HCT116 (cell line): ENCODE measurements at regions not wholly inside any gene's neighbourhood (a gene's known extent, or its start where the extent isn't known, plus 50 kb on each side); places are given as distances from the start of the nearest gene placed in this dataset.

ENCODE experiments used
- ATAC-seq: fragments of 200-7000 bp; cut with Tn5 transposase; 2 replicates; pipeline ENCODE4 v1.9.1; 2020; ENCODE audit warnings: mild to moderate bottlenecking, moderate library complexity
- BruUV-seq: library from RNA; stranded (reverse); fragments of 400-500 nt; replicated peaks from 2 replicates; lab custom pipeline; 2021; lab: Mats Ljungman, UMichigan
- CTCF ChIA-PET: fragments of 300-600 bp; sonication (Branson Sonifier 250); formaldehyde crosslinking; loops from one replicate; lab custom pipeline; 2021; ENCODE audit warnings: antibody characterized with exemption; lab: Charles Lee
- POLR2A ChIA-PET: fragments of 300-600, 350-600 bp; sonication (Branson Sonifier 250); formaldehyde crosslinking; loops from one replicate; lab custom pipeline; 2021; ENCODE audit warnings: antibody characterized with exemption; lab: Charles Lee
- RAD21 ChIA-PET, 2 experiments: fragments of 300-600 bp; sonication (Branson Sonifier 250); formaldehyde crosslinking; loops; one replicate each; lab custom pipeline; 2023; ENCODE audit warnings: low total read pairs in 2 of 2; ENCODE audit not compliant: uncharacterized antibody in 2 of 2, unreplicated experiment in 2 of 2, low non-redundant PET in 1 of 2; lab: Charles Lee
- DNase-seq: peaks from one replicate; pipeline ENCODE4 v3.0.0-alpha.2; 2010; ENCODE audit warnings: low read depth, low spot score
- H2AFZ ChIP-seq: fragments of 200-600 bp; shearing (Covaris generic), sonication (generic); 2 replicates; pipeline ENCODE4 v1.6.1; 2017; ENCODE audit warnings: low read depth, mixed run types, mixed read lengths, antibody characterized with exemption, low read length; ENCODE audit not compliant: poor library complexity, severe bottlenecking
- H3K27ac ChIP-seq: 2 replicates; pipeline ENCODE4 v1.5.1; 2012; ENCODE audit warnings: low read depth, low read length
- H3K27me3 ChIP-seq: fragments of 200-600 bp; sonication (generic); 2 replicates; pipeline ENCODE4 v1.6.1; 2016; ENCODE audit warnings: mixed run types, low read length, mixed read lengths; ENCODE audit not compliant: insufficient read depth
- H3K36me3 ChIP-seq, 2 experiments: fragments of 200-500 bp in 1 of 2; fragments of 200-600 bp in 1 of 2; sonication (Bioruptor generic) in 1 of 2; sonication (generic) in 1 of 2; 2 replicates each; pipeline versions ENCODE4 v1.5.1 to v1.6.1; 2014 to 2016; ENCODE audit warnings: low read length in 2 of 2, inconsistent platforms in 1 of 2, mixed read lengths in 1 of 2, mixed run types in 1 of 2; ENCODE audit not compliant: insufficient read depth in 2 of 2, control insufficient read depth in 1 of 2
- H3K4me1 ChIP-seq, 2 experiments: fragments of 200-600 bp in 1 of 2; sonication (generic) in 1 of 2; 2 replicates each; pipeline versions ENCODE4 v1.5.1 to v1.6.1; 2012 to 2017; ENCODE audit warnings: low read length in 2 of 2, inconsistent platforms in 1 of 2, mild to moderate bottlenecking in 1 of 2, mixed read lengths in 1 of 2, mixed run types in 1 of 2, moderate library complexity in 1 of 2; ENCODE audit not compliant: insufficient read depth in 2 of 2, control insufficient read depth in 1 of 2
- H3K4me2 ChIP-seq: fragments of 200-600 bp; sonication (generic); 2 replicates; pipeline ENCODE4 v1.6.1; 2017; ENCODE audit warnings: mixed run types, low read length, mixed read lengths
- H3K4me3 ChIP-seq, 2 experiments: fragments of 200-600 bp in 1 of 2; sonication (generic) in 1 of 2; replicated peaks in 1 of 2; 2 replicates each; pipeline ENCODE4 v1.5.1; 2011 to 2016; ENCODE audit warnings: low read length in 2 of 2, control low read depth in 1 of 2, low read depth in 1 of 2, mild to moderate bottlenecking in 1 of 2, mixed read lengths in 1 of 2, mixed run types in 1 of 2
- H3K79me2 ChIP-seq: fragments of 200-600 bp; sonication (generic); 2 replicates; pipeline ENCODE4 v1.6.1; 2017; ENCODE audit warnings: mild to moderate bottlenecking, mixed run types, low read length, moderate library complexity, mixed read lengths; ENCODE audit not compliant: insufficient read depth
- H3K9ac ChIP-seq: fragments of 200-600 bp; sonication (generic); 2 replicates; pipeline ENCODE4 v1.6.1; 2016; ENCODE audit warnings: low read length, mixed read lengths
- H3K9me2 ChIP-seq: fragments of 200-600 bp; sonication (generic), shearing (Covaris generic); 2 replicates; pipeline ENCODE4 v1.6.1; 2017; ENCODE audit warnings: mixed run types, mild to moderate bottlenecking, moderate library complexity; ENCODE audit not compliant: insufficient read depth
- H3K9me3 ChIP-seq, 2 experiments: fragments of 200-500 bp in 1 of 2; fragments of 200-600 bp in 1 of 2; sonication (Bioruptor generic) in 1 of 2; sonication (generic) in 1 of 2; 2 replicates each; pipeline ENCODE4 v1.6.1; 2014 to 2017; ENCODE audit warnings: low read length in 2 of 2, mixed read lengths in 2 of 2, inconsistent platforms in 1 of 2, low read depth in 1 of 2, mild to moderate bottlenecking in 1 of 2, mixed run types in 1 of 2, moderate library complexity in 1 of 2; ENCODE audit not compliant: control insufficient read depth in 1 of 2, insufficient read depth in 1 of 2
- H4K20me1 ChIP-seq: fragments of 200-600 bp; sonication (generic), shearing (Covaris generic); 2 replicates; pipeline ENCODE4 v1.6.1; 2017; ENCODE audit warnings: mixed run types, mild to moderate bottlenecking, moderate library complexity; ENCODE audit not compliant: insufficient read depth
- CBX3 ChIP-seq: IDR thresholded peaks from 2 replicates; pipeline ENCODE4 v1.6.1; 2012; ENCODE audit warnings: low read depth
- CEBPB ChIP-seq: IDR thresholded peaks from 2 replicates; pipeline ENCODE4 v1.6.1; 2012; ENCODE audit warnings: low read depth
- EGR1 ChIP-seq: IDR thresholded peaks from 2 replicates; pipeline ENCODE4 v1.6.1; 2012; ENCODE audit warnings: low read depth
- FOSL1 ChIP-seq: IDR thresholded peaks from 2 replicates; pipeline ENCODE4 v1.6.1; 2012; ENCODE audit warnings: low read depth
- JUND ChIP-seq: IDR thresholded peaks from 2 replicates; pipeline ENCODE4 v1.6.1; 2012
- POLR2A ChIP-seq: IDR thresholded peaks from 2 replicates; pipeline ENCODE4 v1.7.0; 2011; ENCODE audit warnings: borderline replicate concordance; ENCODE audit not compliant: insufficient read depth, insufficient read length; ENCODE audit errors: extremely low read depth
- POLR2AphosphoS5 ChIP-seq: IDR thresholded peaks from 2 replicates; pipeline ENCODE4 v1.6.1; 2011; ENCODE audit warnings: mild to moderate bottlenecking, low read depth, low read length, moderate library complexity
- RAD21 ChIP-seq: IDR thresholded peaks from 2 replicates; pipeline ENCODE4 v1.6.1; 2012; ENCODE audit warnings: low read depth, mild to moderate bottlenecking
- SIN3A ChIP-seq: IDR thresholded peaks from 2 replicates; pipeline ENCODE4 v1.6.1; 2012; ENCODE audit warnings: low read depth
- SP1 ChIP-seq: IDR thresholded peaks from 2 replicates; pipeline ENCODE4 v1.6.1; 2012; ENCODE audit warnings: low read depth
- SRF ChIP-seq: IDR thresholded peaks from 2 replicates; pipeline ENCODE4 v1.6.1; 2012; ENCODE audit warnings: low read depth
- ZFX ChIP-seq: fragments of 450-650 bp; IDR thresholded peaks from 2 replicates; pipeline ENCODE4 v1.6.1; 2017
- ZNF274 ChIP-seq: fragments of 200-500 bp; sonication (Bioruptor generic); IDR thresholded peaks from 2 replicates; pipeline ENCODE4 v1.6.1; 2014; ENCODE audit warnings: mild to moderate bottlenecking, low read depth, low read length, inconsistent platforms
- intact Hi-C: fragments of 100-400 bp; cut with micrococcal nuclease; formaldehyde crosslinking; loops from 2 replicates; pipeline ENCODE4 v1.10.0; 2022
- TF ChIP-seq, protein P1 (sequence below): IDR thresholded peaks from 2 replicates; pipeline ENCODE4 v1.6.1; 2012
- TF ChIP-seq, protein P2 (sequence below): IDR thresholded peaks from 2 replicates; pipeline ENCODE4 v1.6.1; 2011; ENCODE audit warnings: mild to moderate bottlenecking, low read length, moderate library complexity; ENCODE audit not compliant: insufficient replicate concordance; ENCODE audit errors: extremely low read depth
- TF ChIP-seq, protein P3 (sequence below): IDR thresholded peaks from 2 replicates; pipeline ENCODE4 v1.6.1; 2012; ENCODE audit warnings: low read depth
- TF ChIP-seq, protein P4 (sequence below): IDR thresholded peaks from 2 replicates; pipeline ENCODE4 v1.6.1; 2012

DNA sequence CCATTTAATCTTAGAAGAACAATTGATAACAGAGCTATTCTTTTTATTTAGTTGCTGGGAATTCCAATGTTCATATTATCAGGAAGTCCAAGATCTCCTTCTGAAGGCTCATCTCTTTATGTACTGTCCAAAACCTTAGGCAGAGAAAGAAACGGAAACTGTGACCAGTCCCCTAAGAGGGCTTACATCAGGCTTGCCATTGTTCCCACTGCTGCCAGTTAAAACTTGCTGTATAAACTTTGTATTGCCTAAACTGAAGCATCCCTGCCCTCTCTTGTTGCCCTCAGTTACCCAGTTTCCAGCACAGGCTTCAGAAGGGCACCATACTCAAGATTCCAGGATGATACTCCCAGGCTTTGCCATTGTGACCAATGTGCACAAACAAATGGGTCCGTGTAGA lies 435.2 kb upstream of the NAALADL2 start:
- no peak for TF ChIP-seq SRF
- no peak for TF ChIP-seq ZNF274
- TF ChIP-seq, protein P1, sequence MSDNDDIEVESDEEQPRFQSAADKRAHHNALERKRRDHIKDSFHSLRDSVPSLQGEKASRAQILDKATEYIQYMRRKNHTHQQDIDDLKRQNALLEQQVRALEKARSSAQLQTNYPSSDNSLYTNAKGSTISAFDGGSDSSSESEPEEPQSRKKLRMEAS: no peak
- no peak for TF ChIP-seq CBX3
- TF ChIP-seq, all 23 proteins: peak for 0
- no peak overlapping the region for H3K27ac ChIP-seq
- H3K4me1 ChIP-seq: no peaks in the 10 kb centered on the region
- H3K9me3 ChIP-seq: no peaks in the 10 kb centered on the region
- H3K9me2 ChIP-seq: peaks cover 4% of the 10 kb centered on the region; the same call in 1 of the 2 replicates
- H3K9ac ChIP-seq: no peak overlapping the region
- H4K20me1 ChIP-seq: no peaks in the 10 kb centered on the region
- ChIA-PET RAD21 (no interaction called here), CTCF (no interaction called here), POLR2A (no interaction called here)
- intact Hi-C loops: no loop called here
- no peaks in the 10 kb centered on the region for H3K79me2 ChIP-seq
- no peak overlapping the region for H2AFZ ChIP-seq
- H3K36me3 ChIP-seq: no peaks in the 10 kb centered on the region
- no peak overlapping the region for H3K4me3 ChIP-seq
- ATAC-seq (no peak), DNase-seq (no peak)
- BruUV-seq: no TSS peak
- no peaks in the 10 kb centered on the region for H3K27me3 ChIP-seq
- no peak overlapping the region for H3K4me2 ChIP-seq

DNA sequence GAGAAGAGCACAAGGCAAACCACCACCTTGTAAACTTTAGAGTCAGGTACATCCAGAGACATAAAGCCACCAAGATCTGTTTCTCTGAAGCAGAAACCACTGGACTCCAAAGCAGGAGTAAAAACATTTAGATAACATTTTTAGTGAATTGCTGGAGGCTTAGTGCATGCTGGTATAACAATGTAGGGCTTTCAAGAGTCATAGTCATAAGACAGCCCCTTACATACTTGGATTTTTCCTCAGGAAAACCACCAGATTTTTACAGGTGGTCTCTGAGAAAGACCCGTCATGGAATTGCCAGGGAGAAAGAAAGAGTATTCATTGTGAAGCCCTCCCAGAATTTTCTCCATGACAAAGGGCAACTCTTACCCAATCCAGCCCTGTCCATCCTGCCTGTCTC lies 434.5 kb upstream of the NAALADL2 start:
- no peaks in the 10 kb centered on the region for H3K9me3 ChIP-seq
- no peaks in the 10 kb centered on the region for H3K79me2 ChIP-seq
- no peak for ATAC-seq
- no TSS peak for BruUV-seq
- no peak overlapping the region for H3K4me3 ChIP-seq
- RAD21 ChIA-PET: no interaction called here
- POLR2A ChIA-PET: no interaction called here
- CTCF ChIA-PET: no interaction called here
- H4K20me1 ChIP-seq: no peaks in the 10 kb centered on the region
- no peaks in the 10 kb centered on the region for H3K4me1 ChIP-seq
- no peaks in the 10 kb centered on the region for H3K27me3 ChIP-seq
- H3K27ac ChIP-seq: no peak overlapping the region
- H2AFZ ChIP-seq: no peak overlapping the region
- H3K4me2 ChIP-seq: no peak overlapping the region
- no peak for DNase-seq
- peaks cover 4% of the 10 kb centered on the region; the same call in 1 of the 2 replicates for H3K9me2 ChIP-seq
- H3K9ac ChIP-seq: no peak overlapping the region
- H3K36me3 ChIP-seq: no peaks in the 10 kb centered on the region
- intact Hi-C loops: no loop called here
- TF ChIP-seq CBX3 (no peak), EGR1 (no peak), FOSL1 (no peak), CEBPB (no peak), POLR2AphosphoS5 (no peak), ZFX (no peak), JUND (no peak), SP1 (no peak), SIN3A (no peak), RAD21 (no peak), SRF (no peak), ZNF274 (no peak), POLR2A (no peak)
- TF ChIP-seq, protein P2, sequence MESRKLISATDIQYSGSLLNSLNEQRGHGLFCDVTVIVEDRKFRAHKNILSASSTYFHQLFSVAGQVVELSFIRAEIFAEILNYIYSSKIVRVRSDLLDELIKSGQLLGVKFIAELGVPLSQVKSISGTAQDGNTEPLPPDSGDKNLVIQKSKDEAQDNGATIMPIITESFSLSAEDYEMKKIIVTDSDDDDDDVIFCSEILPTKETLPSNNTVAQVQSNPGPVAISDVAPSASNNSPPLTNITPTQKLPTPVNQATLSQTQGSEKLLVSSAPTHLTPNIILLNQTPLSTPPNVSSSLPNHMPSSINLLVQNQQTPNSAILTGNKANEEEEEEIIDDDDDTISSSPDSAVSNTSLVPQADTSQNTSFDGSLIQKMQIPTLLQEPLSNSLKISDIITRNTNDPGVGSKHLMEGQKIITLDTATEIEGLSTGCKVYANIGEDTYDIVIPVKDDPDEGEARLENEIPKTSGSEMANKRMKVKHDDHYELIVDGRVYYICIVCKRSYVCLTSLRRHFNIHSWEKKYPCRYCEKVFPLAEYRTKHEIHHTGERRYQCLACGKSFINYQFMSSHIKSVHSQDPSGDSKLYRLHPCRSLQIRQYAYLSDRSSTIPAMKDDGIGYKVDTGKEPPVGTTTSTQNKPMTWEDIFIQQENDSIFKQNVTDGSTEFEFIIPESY: no peak
- TF ChIP-seq, protein P3, sequence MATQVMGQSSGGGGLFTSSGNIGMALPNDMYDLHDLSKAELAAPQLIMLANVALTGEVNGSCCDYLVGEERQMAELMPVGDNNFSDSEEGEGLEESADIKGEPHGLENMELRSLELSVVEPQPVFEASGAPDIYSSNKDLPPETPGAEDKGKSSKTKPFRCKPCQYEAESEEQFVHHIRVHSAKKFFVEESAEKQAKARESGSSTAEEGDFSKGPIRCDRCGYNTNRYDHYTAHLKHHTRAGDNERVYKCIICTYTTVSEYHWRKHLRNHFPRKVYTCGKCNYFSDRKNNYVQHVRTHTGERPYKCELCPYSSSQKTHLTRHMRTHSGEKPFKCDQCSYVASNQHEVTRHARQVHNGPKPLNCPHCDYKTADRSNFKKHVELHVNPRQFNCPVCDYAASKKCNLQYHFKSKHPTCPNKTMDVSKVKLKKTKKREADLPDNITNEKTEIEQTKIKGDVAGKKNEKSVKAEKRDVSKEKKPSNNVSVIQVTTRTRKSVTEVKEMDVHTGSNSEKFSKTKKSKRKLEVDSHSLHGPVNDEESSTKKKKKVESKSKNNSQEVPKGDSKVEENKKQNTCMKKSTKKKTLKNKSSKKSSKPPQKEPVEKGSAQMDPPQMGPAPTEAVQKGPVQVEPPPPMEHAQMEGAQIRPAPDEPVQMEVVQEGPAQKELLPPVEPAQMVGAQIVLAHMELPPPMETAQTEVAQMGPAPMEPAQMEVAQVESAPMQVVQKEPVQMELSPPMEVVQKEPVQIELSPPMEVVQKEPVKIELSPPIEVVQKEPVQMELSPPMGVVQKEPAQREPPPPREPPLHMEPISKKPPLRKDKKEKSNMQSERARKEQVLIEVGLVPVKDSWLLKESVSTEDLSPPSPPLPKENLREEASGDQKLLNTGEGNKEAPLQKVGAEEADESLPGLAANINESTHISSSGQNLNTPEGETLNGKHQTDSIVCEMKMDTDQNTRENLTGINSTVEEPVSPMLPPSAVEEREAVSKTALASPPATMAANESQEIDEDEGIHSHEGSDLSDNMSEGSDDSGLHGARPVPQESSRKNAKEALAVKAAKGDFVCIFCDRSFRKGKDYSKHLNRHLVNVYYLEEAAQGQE: no peak
- TF ChIP-seq, protein P4, sequence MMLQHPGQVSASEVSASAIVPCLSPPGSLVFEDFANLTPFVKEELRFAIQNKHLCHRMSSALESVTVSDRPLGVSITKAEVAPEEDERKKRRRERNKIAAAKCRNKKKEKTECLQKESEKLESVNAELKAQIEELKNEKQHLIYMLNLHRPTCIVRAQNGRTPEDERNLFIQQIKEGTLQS: no peak
- TF ChIP-seq, protein P1: no peak
